Duodenal mucosa (tissue), 2 donors: ENCODE measurements at regions not wholly inside any gene's neighbourhood (a gene's known extent, or its start where the extent isn't known, plus 50 kb on each side); places are given as distances from the start of the nearest gene placed in this dataset.
A peak's percentile ranks its signal among the peaks of the same experiment; 100 is the strongest.

Source experiments
- H3K27ac ChIP-seq: one replicate; pipeline ENCODE4 v1.7.0; 2013; ENCODE audit warnings: low read depth, low read length
- H3K27me3 ChIP-seq, 2 donors: one replicate each; pipeline ENCODE4 v1.7.0; 2013; ENCODE audit warnings: low read length in 2 of 2, control low read depth in 1 of 2; ENCODE audit not compliant: insufficient read depth in 2 of 2, control insufficient read depth in 1 of 2
- H3K36me3 ChIP-seq, 2 donors: one replicate each; pipeline ENCODE4 v1.7.0; 2013; ENCODE audit warnings: low read length in 2 of 2, control low read depth in 1 of 2; ENCODE audit not compliant: insufficient read depth in 2 of 2, control insufficient read depth in 1 of 2
- H3K4me1 ChIP-seq, 2 donors: one replicate each; pipeline ENCODE4 v1.7.0; 2013; ENCODE audit warnings: low read length in 2 of 2, control low read depth in 1 of 2; ENCODE audit not compliant: insufficient read depth in 2 of 2, control insufficient read depth in 1 of 2
- H3K4me3 ChIP-seq, 2 donors: one replicate each; pipeline ENCODE4 v1.7.0; 2013; ENCODE audit warnings: low read length in 2 of 2, low read depth in 1 of 2
- H3K9ac ChIP-seq, 2 donors: one replicate each; pipeline ENCODE4 v1.7.0; 2013; ENCODE audit warnings: low read length in 2 of 2, low read depth in 1 of 2
- H3K9me3 ChIP-seq, 2 donors: one replicate each; pipeline ENCODE4 v1.7.0; 2013; ENCODE audit warnings: low read length in 2 of 2, control low read depth in 1 of 2; ENCODE audit not compliant: control insufficient read depth in 1 of 2

GRCh38 chr1:168476588-168477385 is 67.0 kb downstream of the XCL2 start:
- H3K27ac ChIP-seq: no peak overlapping the region
- no peak overlapping the region for H3K4me3 ChIP-seq
- no peaks in the 10 kb centered on the region for H3K27me3 ChIP-seq
- no peak overlapping the region for H3K9ac ChIP-seq
- no peaks in the 10 kb centered on the region for H3K36me3 ChIP-seq
- peaks cover 0 to 5% of the 10 kb centered on the region in 2 donors for H3K4me1 ChIP-seq
- H3K9me3 ChIP-seq: peaks cover 6 to 7% of the 10 kb centered on the region in 2 donors

- no peak overlapping the region for H3K9ac ChIP-seq
- H3K36me3 ChIP-seq: no peaks in the 10 kb centered on the region
- H3K4me3 ChIP-seq: no peak overlapping the region
- H3K4me1 ChIP-seq: peaks cover 0 to 6% of the 10 kb centered on the region in 2 donors
- no peaks in the 10 kb centered on the region for H3K27me3 ChIP-seq
- H3K9me3 ChIP-seq: peaks cover 6 to 7% of the 10 kb centered on the region in 2 donors
- H3K27ac ChIP-seq: no peak overlapping the region
Measured at GRCh38 chr1:168474322-168474721, 69.5 kb downstream of the XCL2 start.

GRCh38 chr1:168473126-168473525 is 70.7 kb downstream of the XCL2 start:
- no peak overlapping the region for H3K27ac ChIP-seq
- H3K9me3 ChIP-seq: peaks cover 6 to 7% of the 10 kb centered on the region in 2 donors
- peaks cover 2 to 8% of the 10 kb centered on the region in 2 donors for H3K4me1 ChIP-seq
- no peaks in the 10 kb centered on the region for H3K36me3 ChIP-seq
- no peak overlapping the region for H3K9ac ChIP-seq
- no peaks in the 10 kb centered on the region for H3K27me3 ChIP-seq
- no peak overlapping the region for H3K4me3 ChIP-seq

- Histone ChIP-seq H3K27me3 (no peaks in the 10 kb centered on the region), H3K27ac (no peak overlapping the region), H3K9ac (no peak overlapping the region), H3K4me1 (peaks cover 10 to 13% of the 10 kb centered on the region in 2 donors), H3K4me3 (no peak overlapping the region), H3K36me3 (no peaks in the 10 kb centered on the region), H3K9me3 (peaks cover 6 to 7% of the 10 kb centered on the region in 2 donors)
Measured at GRCh38 chr1:168472223-168472622, 71.6 kb downstream of the XCL2 start.

- H3K27me3 ChIP-seq: no peaks in the 10 kb centered on the region
- H3K4me3 ChIP-seq: no peak overlapping the region
- no peak overlapping the region for H3K27ac ChIP-seq
- H3K36me3 ChIP-seq: no peaks in the 10 kb centered on the region
- H3K4me1 ChIP-seq: peaks cover 21 to 22% of the 10 kb centered on the region in 2 donors
- H3K9ac ChIP-seq: no peak overlapping the region
- H3K9me3 ChIP-seq: peaks cover 6 to 7% of the 10 kb centered on the region in 2 donors
Measured at GRCh38 chr1:168470901-168471431, 72.8 kb downstream of the XCL2 start.

- H3K27ac ChIP-seq: no peak overlapping the region
- H3K4me1 ChIP-seq: peaks cover 23 to 26% of the 10 kb centered on the region in 2 donors
- no peak overlapping the region for H3K9ac ChIP-seq
- no peaks in the 10 kb centered on the region for H3K27me3 ChIP-seq
- H3K4me3 ChIP-seq: no peak overlapping the region
- H3K36me3 ChIP-seq: no peaks in the 10 kb centered on the region
- H3K9me3 ChIP-seq: peaks cover 4 to 7% of the 10 kb centered on the region in 2 donors
Measured at GRCh38 chr1:168469690-168470089, 74.1 kb downstream of the XCL2 start.

GRCh38 chr1:168468822-168469221 is 75.0 kb downstream of the XCL2 start:
- Histone ChIP-seq H3K9me3 (no peaks in the 10 kb centered on the region), H3K4me3 (no peak overlapping the region), H3K36me3 (no peaks in the 10 kb centered on the region), H3K27me3 (no peaks in the 10 kb centered on the region), H3K4me1 (peaks cover 23 to 26% of the 10 kb centered on the region in 2 donors), H3K9ac (no peak overlapping the region), H3K27ac (no peak overlapping the region)

GRCh38 chr1:168468042-168468809 is 75.6 kb downstream of the XCL2 start:
- Histone ChIP-seq H3K27ac (no peak overlapping the region), H3K9me3 (no peaks in the 10 kb centered on the region), H3K27me3 (no peaks in the 10 kb centered on the region), H3K4me1 (peaks cover 23 to 26% of the 10 kb centered on the region in 2 donors), H3K9ac (no peak overlapping the region), H3K4me3 (no peak overlapping the region), H3K36me3 (no peaks in the 10 kb centered on the region)

GRCh38 chr1:168467452-168467851 is 76.3 kb downstream of the XCL2 start:
- Histone ChIP-seq H3K4me3 (no peak overlapping the region), H3K36me3 (no peaks in the 10 kb centered on the region), H3K27me3 (no peaks in the 10 kb centered on the region), H3K4me1 (peaks cover 23 to 26% of the 10 kb centered on the region in 2 donors), H3K9ac (no peak overlapping the region), H3K27ac (no peak overlapping the region), H3K9me3 (no peaks in the 10 kb centered on the region)

GRCh38 chr1:168466714-168467131 is 77.1 kb downstream of the XCL2 start:
- Histone ChIP-seq H3K9ac (no peak overlapping the region), H3K4me1 (peaks cover 23 to 26% of the 10 kb centered on the region in 2 donors), H3K4me3 (peak overlapping the region in 1 of 2 donors; percentile 5), H3K27ac (no peak overlapping the region), H3K36me3 (no peaks in the 10 kb centered on the region), H3K9me3 (no peaks in the 10 kb centered on the region), H3K27me3 (no peaks in the 10 kb centered on the region)
